DND-41 (cell line): ENCODE measurements at regions not wholly inside any gene's neighbourhood (a gene's known extent, or its start where the extent isn't known, plus 50 kb on each side); places are given as distances from the start of the nearest gene placed in this dataset.

Experiments used
- CTCF ChIP-seq: IDR thresholded peaks from 2 replicates; pipeline ENCODE4 v1.5.1; 2012; ENCODE audit warnings: borderline replicate concordance, low read length, moderate library complexity, mild to moderate bottlenecking; ENCODE audit not compliant: poor library complexity, severe bottlenecking; ENCODE audit errors: extremely low read depth
- EZH2 ChIP-seq: IDR thresholded peaks from 3 replicates; pipeline ENCODE4 v1.6.1; 2012; ENCODE audit warnings: borderline replicate concordance, low read depth, mild to moderate bottlenecking, moderate library complexity, low read length, inconsistent platforms; ENCODE audit not compliant: severe bottlenecking

DNA sequence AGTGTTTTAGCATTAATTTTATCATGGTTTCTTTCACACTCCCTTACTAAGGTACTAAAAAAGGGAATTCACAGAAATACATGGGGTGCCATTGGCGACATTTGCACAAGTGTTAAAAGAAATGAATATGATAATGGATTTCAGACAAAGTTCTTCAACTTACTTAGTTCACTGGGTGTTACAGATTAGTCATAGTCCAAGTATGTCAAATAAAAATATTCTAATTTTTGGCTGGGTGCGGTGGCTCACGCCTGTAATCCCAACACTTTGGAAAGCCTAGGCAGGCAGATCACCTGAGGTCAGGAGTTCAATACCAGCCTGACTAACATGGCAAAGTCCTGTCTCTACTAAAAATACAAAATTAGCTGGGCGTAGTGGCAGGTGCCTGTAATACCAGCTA is 286.1 kb upstream of the TFAP2D start:
- no peak for TF ChIP-seq CTCF
- TF ChIP-seq EZH2 = no peak
